ENCODE measurements at regions not wholly inside any gene's neighbourhood (a gene's known extent, or its start where the extent isn't known, plus 50 kb on each side); places are given as distances from the start of the nearest gene placed in this dataset.

GRCh38 chr12:61765926-61766325 is 494.3 kb upstream of the USP15 start:
- no peak for DNase-seq (ENCODE audit: low read depth in 3 of 3)

DNA sequence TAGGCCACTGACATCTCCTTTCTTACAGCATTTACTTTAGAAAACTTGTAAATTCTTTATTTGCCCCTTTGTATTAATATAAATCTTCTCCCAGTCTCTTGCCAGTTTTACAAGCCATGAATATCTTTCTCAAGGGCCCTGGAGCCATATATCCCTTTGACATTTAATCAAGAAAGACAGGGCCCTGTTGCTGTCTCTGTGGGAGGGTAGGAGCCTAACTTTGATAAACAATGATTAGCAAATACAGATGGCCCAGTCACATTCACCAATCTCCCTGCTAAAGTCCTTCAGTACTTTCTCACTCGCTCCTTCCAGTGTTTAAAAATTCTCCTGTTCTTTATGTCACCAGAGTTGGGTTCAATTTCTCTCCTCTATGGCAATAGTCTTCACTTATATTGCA is 479.8 kb upstream of the USP15 start:
- no peak for DNase-seq (ENCODE audit: low read depth in 3 of 3)

DNA sequence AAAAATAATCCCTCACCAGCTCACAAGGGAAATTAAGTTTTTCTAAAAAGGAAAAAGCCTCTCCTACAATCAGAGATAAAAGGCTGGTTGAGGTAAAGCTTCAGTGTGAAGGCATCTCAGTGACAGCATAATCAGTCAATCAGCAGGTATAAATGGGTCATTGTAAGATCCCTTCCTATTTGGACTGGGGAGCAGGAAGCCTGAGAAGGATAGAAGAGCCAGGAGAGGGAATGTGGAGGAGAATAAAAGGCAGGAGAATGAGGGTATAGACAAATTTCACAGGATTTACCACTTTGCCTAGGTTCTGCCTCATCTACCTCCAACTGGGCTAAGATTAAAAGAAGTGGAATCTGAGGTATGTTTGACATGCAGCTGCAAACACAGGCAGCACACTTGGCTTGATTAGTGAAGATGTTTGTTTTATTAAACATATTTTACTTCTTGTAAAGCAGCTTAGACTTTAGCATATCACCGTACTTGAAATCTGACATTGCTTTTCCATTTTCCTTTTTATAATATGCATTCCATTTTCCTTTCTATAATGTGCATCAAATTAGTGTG is 479.1 kb upstream of the USP15 start:
- no peak for DNase-seq (ENCODE audit: low read depth in 3 of 3)

GRCh38 chr12:61796846-61797245 is 463.4 kb upstream of the USP15 start:
- no peak for DNase-seq (ENCODE audit: low read depth in 3 of 3)

DNA sequence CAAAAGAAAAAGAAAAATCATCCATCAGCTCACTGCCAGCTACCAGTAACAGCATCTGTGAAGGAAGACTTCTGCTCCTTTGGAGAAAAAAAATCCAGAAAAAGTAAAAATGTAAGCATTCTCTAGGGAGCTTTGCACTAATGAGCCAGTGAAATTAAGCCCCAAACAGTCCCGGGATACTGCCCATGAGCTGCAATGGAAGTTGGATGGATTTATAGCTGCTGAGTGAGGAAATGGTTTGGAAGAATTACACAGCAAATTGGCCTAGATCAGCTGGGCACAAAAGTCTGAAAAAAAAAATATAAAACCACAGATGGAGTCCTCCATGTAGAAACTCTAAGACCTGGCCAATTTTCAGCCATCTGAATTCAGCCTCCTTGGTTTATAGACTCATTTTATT is 462.9 kb upstream of the USP15 start:
- no peak for DNase-seq (ENCODE audit: low read depth in 3 of 3)

DNA sequence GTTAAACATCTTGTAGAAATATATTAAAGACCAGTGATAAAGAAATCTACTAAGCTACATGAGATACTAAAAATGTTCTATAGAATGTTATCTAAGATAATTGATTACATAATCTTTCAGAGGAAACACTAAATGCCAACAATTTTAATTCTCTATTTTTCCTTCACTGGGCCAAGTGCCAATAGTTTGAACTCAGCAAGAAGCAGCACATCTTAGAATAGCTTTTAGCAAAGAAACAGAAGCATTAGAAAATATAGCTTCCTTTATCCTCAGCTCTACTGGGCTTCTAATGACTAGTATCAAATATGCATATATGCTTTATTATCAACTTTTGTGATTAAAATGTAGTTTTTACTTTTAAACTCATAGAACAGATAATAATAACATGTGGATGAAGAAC is 461.4 kb upstream of the USP15 start:
- no peak for DNase-seq (ENCODE audit: low read depth in 3 of 3)

DNA sequence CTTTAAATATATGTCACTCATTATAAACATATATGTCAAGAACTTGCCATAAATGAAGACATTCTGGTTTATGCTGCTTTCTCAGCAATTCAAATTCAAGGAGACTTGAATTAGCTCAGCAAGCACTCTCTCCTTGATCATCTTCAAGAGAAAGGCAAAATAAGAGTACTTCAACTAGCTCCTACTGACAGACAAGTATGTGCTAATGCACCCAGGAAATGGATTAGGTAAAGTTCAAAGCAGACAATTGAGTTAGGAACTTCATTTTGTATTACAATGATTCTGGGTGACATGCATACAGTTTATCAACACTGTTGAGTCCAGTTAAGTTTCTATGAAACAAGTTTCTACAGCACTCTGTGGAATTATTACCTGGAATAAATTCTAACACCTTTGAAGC is 455.9 kb upstream of the USP15 start:
- no peak for DNase-seq (ENCODE audit: low read depth in 3 of 3)

DNA sequence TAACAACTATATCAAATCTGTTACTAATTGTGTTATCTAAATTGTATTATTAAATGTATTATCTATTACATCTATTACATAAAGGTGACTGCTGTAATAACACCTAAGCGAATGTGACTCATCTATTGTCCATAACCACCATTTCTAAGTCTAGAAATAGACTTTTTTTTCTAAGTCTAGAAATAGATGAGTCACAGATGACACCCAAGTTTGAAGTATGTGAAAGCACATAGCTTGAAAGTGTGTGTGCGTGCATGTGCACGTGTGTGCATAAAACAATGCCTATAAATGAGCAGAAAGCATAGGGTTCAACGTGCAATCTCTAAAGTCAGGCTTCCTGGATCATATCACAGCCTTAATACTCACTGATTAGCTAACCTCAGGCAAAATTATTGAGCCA is 451.3 kb upstream of the USP15 start:
- no peak for DNase-seq (ENCODE audit: low read depth in 3 of 3)

- DNase-seq (ENCODE audit: low read depth in 3 of 3) = no peak
Observed at GRCh38 chr12:61810486-61810885, 449.7 kb upstream of the USP15 start.

DNA sequence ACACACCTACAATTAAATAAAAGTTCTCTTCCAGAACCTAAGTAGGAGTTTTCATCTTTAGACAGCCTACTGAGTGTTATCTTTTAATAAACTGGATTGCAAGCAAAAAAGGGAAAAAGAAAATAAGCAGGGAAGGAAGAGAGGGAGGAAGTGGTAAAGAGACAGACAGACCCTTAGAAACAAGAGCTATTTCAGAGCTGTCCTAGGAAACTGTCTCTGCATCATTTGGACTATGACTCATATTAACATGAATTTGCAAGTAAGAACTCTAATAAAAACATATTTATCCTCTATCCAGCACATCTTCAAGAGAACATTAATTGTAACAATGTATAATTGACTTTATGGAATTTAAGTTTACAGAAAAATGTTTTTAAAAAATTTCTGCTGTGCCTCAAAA is 438.8 kb upstream of the USP15 start:
- DNase-seq (ENCODE audit: low read depth in 3 of 3) = no peak

DNA sequence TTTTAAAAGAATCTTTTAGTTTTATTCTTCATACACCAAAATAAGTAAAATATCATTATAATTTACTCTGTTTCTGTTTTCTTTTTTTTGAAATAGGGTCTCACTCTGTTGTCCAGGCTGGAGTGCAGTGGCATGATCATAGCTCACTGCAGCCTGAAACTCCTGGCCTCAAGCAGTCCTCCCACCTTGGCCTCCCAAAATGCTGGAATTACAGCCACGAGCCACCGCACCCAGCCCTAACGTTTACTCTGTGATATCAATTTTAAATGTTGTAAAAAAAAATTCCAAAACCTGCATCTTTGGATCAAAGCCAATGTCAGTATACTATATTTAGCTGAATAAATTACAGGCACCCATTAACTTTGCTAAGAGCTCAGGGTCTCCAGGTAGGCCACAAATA is 437.1 kb upstream of the USP15 start:
- DNase-seq (ENCODE audit: low read depth in 3 of 3) = no peak

GRCh38 chr12:61846765-61847164 is 413.4 kb upstream of the USP15 start:
- DNase-seq (ENCODE audit: low read depth in 3 of 3) = no peak

GRCh38 chr12:61848893-61849292 is 411.3 kb upstream of the USP15 start:
- DNase-seq (ENCODE audit: low read depth in 3 of 3) = no peak

DNA sequence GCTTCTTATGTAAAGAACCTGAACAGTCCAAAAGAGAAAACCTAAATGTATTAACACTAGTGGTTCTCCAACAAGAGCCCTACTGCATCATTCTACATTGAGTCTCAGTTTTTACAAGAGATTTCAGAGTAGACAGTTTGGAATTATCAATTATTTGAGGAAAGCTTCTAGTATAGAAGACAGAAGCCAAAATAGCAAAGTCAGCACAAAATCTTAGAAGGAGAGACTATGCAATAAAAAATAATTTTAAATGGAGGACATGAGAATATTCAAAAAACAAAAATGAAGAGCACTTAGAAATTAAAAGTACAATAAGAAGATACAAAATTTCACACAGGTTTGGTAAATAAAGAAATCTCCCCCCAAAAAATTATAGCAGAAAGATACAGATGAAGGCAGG is 406.3 kb upstream of the USP15 start:
- no peak for DNase-seq (ENCODE audit: low read depth in 3 of 3)

DNA sequence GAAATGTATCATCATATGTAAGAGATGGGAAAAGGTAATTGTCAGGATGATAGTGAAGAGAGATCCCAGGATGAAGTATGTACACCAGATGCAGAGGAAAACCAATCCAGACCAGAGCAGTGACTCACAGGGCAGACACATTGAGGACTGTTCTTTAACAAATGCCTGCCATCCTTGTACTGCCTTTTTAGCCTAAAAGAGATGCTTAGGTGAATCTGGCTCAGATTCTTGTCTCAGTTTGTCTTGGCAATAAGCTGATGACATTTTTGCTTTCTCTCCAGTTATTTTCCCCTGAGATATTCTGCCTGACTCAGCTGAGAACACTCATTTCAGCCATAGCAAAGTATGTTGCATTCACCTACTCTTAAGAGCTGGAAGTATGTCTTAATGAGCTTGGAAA is 405.3 kb upstream of the USP15 start:
- no peak for DNase-seq (ENCODE audit: low read depth in 3 of 3)

GRCh38 chr12:61857968-61858367 is 402.2 kb upstream of the USP15 start:
- DNase-seq (ENCODE audit: low read depth in 3 of 3) = no peak

DNA sequence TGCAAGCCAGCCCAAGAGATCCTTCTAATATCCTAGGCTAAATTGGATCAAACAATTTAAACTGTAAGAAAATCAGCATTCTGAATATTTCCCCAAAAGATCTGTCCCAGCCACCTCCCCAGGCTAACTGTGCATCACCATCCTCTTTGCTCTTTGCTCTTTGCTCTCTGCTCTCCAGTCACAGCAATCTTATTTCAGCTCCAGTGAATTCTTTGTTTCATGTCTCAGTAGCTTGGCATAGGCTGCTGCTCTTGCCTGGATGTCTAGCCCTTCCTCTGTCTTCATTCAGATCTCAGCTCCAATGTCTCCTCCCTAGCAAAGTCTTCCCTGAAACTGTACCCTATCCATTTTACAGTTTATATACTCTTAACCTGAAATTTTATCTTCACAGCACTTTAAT is 399.8 kb upstream of the USP15 start:
- no peak for DNase-seq (ENCODE audit: low read depth in 3 of 3)

GRCh38 chr12:61862986-61863385 is 397.2 kb upstream of the USP15 start:
- DNase-seq (ENCODE audit: low read depth in 3 of 3) = no peak

DNA sequence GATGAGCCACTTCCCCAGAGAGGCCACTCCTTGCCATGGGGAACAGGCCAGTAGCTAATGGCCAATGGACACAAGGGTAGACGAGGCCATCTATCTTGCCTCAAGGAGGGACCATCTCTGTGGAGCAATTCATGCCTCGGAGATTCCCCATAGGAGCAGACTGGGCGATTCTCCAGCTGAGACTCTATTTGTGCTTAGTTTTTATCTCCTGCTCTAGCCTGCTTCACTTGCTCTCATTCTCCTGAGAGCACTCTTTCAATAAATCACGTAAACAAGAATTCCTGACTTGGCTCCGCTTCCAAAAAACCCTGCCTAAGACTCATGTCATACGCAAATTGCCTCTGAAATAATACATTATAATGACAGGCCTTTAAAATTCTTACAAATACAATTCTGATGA is 396.4 kb upstream of the USP15 start:
- no peak for DNase-seq (ENCODE audit: low read depth in 3 of 3)

- DNase-seq (ENCODE audit: low read depth in 3 of 3) = no peak
Observed at GRCh38 chr12:61869796-61870195, 390.4 kb upstream of the USP15 start.

DNA sequence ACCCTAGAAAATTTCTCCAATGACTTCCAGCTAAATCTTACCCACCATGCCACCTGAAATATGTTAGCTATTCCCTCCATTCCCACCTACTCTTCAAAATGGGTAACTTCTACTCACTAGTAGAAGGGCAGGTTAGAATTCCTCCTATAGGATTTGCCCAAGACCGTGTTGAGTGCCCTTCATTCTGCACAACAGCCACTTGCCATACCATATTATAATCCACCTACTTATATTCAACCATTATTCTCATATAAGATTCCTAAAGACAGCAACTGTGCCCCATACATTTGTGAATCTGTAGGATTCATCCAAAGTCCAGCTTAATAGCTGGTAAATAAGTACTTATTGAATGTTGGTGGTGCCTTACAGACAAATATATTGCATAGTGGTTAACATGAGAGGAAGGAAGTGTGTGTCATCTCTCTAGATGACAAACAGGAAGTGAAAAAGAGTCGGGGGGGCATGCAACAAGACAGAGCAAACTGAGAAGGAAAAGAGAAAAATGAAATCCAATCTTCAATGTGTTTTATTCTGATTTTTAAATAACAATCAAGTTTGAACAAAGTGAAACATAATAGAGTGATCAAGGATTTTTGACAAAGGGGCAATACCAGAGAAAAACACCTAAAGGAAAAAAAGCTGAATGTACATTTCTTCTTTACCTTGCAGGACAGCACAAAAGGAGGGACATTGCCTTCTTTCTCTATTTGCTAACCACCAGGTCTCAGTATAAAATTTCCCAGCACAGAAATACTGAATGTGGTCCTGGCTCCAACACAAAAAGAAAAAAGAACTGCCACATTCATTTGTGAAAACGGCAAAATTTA is 389.3 kb upstream of the USP15 start:
- DNase-seq (ENCODE audit: low read depth in 3 of 3) = no peak

- no peak for DNase-seq (ENCODE audit: low read depth in 3 of 3)
Observed at GRCh38 chr12:61871485-61871810, 388.8 kb upstream of the USP15 start.

GRCh38 chr12:61879229-61879628 is 381.0 kb upstream of the USP15 start:
- DNase-seq (ENCODE audit: low read depth in 3 of 3) = no peak

DNA sequence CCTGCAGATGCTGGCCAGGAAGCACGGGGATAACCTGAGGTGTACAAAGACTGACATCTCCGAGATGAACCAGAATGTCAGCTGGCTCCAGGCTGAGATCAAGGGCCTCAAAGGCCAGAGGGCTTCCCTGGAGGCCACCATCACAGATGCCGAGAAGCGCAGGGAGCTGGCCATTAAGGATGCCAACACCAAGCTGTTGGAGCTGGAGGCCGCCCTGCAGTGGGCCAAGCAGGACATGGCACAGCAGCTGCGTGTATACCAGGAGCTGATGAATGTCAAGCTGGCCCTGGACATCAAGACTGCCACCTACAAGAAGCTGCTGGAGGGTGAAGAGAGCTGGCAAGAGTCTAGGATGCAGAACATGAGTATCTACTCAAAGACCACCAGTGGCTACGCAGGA is 380.0 kb upstream of the USP15 start:
- DNase-seq (ENCODE audit: low read depth in 3 of 3) = no peak
